GM23338 (cell line): ENCODE measurements at regions not wholly inside any gene's neighbourhood (a gene's known extent, or its start where the extent isn't known, plus 50 kb on each side); places are given as distances from the start of the nearest gene placed in this dataset.

Source experiments
- ATAC-seq: fragments of 200-7000 bp; cut with Tn5 transposase; 3 replicates; pipeline ENCODE4 v1.9.1; 2020
- DNase-seq: peaks from one replicate; pipeline ENCODE4 v3.0.0-alpha.2; 2015; ENCODE audit warnings: low spot score
- H2AFZ ChIP-seq: fragments of 200-600 bp; sonication (generic); 2 replicates; pipeline ENCODE4 v1.8.0; 2016; ENCODE audit warnings: antibody characterized with exemption, mild to moderate bottlenecking, moderate library complexity
- H3F3A ChIP-seq: fragments of 200-600 bp; sonication (generic); replicated peaks from 2 replicates; pipeline ENCODE4 v1.8.0; 2017; ENCODE audit warnings: antibody characterized with exemption, mixed run types, low read depth
- H3K27ac ChIP-seq: fragments of 200-600 bp; sonication (generic); 2 replicates; pipeline ENCODE4 v1.6.1; 2016; ENCODE audit warnings: low read depth
- H3K27me3 ChIP-seq: fragments of 200-600 bp; sonication (generic); 2 replicates; pipeline ENCODE4 v1.8.0; 2016; ENCODE audit warnings: mild to moderate bottlenecking, mixed run types, moderate library complexity; ENCODE audit not compliant: insufficient read depth
- H3K36me3 ChIP-seq: fragments of 200-600 bp; sonication (generic); 2 replicates; pipeline ENCODE4 v1.8.0; 2016; ENCODE audit warnings: mild to moderate bottlenecking; ENCODE audit not compliant: insufficient read depth
- H3K4me1 ChIP-seq: fragments of 200-600 bp; sonication (generic); 2 replicates; pipeline ENCODE4 v1.8.0; 2016; ENCODE audit warnings: mild to moderate bottlenecking, moderate library complexity; ENCODE audit not compliant: insufficient read depth
- H3K4me2 ChIP-seq: fragments of 200-600 bp; sonication (generic); 2 replicates; pipeline ENCODE4 v1.7.1; 2017; ENCODE audit warnings: mixed run types
- H3K4me3 ChIP-seq: fragments of 200-600 bp; sonication (generic); 2 replicates; pipeline ENCODE4 v1.6.1; 2016; ENCODE audit warnings: mixed run types
- H3K79me2 ChIP-seq: fragments of 200-600 bp; sonication (generic); replicated peaks from 2 replicates; pipeline ENCODE4 v1.8.0; 2017; ENCODE audit warnings: mild to moderate bottlenecking; ENCODE audit not compliant: insufficient read depth
- H3K9me2 ChIP-seq: fragments of 200-600 bp; sonication (generic); 2 replicates; pipeline ENCODE4 v1.8.0; 2017; ENCODE audit not compliant: insufficient read depth
- H4K20me1 ChIP-seq: fragments of 200-600 bp; sonication (generic); replicated peaks from 2 replicates; pipeline ENCODE4 v1.8.0; 2017; ENCODE audit warnings: mild to moderate bottlenecking; ENCODE audit not compliant: insufficient read depth
- H3K27ac Mint-ChIP-seq: 2 replicates; pipeline ENCODE4 v1.8.0; 2020; ENCODE audit warnings: inconsistent platforms, mild to moderate bottlenecking, moderate library complexity, mixed read lengths
- H3K27me3 Mint-ChIP-seq: 3 replicates; pipeline ENCODE4 v1.8.0; 2022; ENCODE audit warnings: low read depth, mild to moderate bottlenecking, moderate library complexity, mixed read lengths, inconsistent platforms; ENCODE audit not compliant: insufficient read depth, poor library complexity
- H3K36me3 Mint-ChIP-seq: 3 replicates; pipeline ENCODE4 v1.8.0; 2021; ENCODE audit warnings: low read depth, mild to moderate bottlenecking, inconsistent platforms, moderate library complexity, mixed read lengths
- H3K4me1 Mint-ChIP-seq: 3 replicates; pipeline ENCODE4 v1.8.0; 2020; ENCODE audit warnings: mild to moderate bottlenecking, inconsistent platforms, mixed read lengths
- H3K4me3 Mint-ChIP-seq: 3 replicates; pipeline ENCODE4 v1.8.0; 2021; ENCODE audit warnings: moderate library complexity, mild to moderate bottlenecking, inconsistent platforms, mixed read lengths
- H3K9me3 Mint-ChIP-seq: 3 replicates; pipeline ENCODE4 v1.8.0; 2020; ENCODE audit warnings: moderate library complexity, mild to moderate bottlenecking, inconsistent platforms, mixed read lengths
- CREB1 ChIP-seq: fragments of 250-450 bp; sonication (Bioruptor Pico); IDR thresholded peaks from 2 replicates; pipeline ENCODE4 v1.5.0; 2020; ENCODE audit warnings: low read depth, mild to moderate bottlenecking, moderate library complexity
- CTCF ChIP-seq, 2 experiments: fragments of 200-600 bp in 1 of 2; sonication (generic) in 1 of 2; conservative IDR thresholded peaks; 2 replicates each; pipeline versions ENCODE4 v1.5.1 to v1.6.1; 2016 to 2017; ENCODE audit warnings: antibody characterized with exemption in 2 of 2, low read depth in 2 of 2, mild to moderate bottlenecking in 2 of 2, moderate library complexity in 1 of 2
- EZH2 ChIP-seq: fragments of 200-600 bp; sonication (generic); IDR thresholded peaks from one replicate; pipeline ENCODE4 v1.8.0; 2017; ENCODE audit warnings: antibody characterized with exemption, mild to moderate bottlenecking, low read depth; ENCODE audit not compliant: unreplicated experiment
- EZH2phosphoT487 ChIP-seq: fragments of 200-600 bp; sonication (generic); IDR thresholded peaks from one replicate; pipeline ENCODE4 v1.8.1; 2018; ENCODE audit warnings: antibody characterized with exemption; ENCODE audit not compliant: unreplicated experiment
- JUNB ChIP-seq: IDR thresholded peaks from one replicate; pipeline ENCODE4 v1.6.1; 2016; ENCODE audit warnings: antibody characterized with exemption; ENCODE audit not compliant: unreplicated experiment
- NANOG ChIP-seq: IDR thresholded peaks from 2 replicates; pipeline ENCODE4 v1.6.1; 2016; ENCODE audit warnings: antibody characterized with exemption, borderline replicate concordance
- POLR2AphosphoS5 ChIP-seq: IDR thresholded peaks from 2 replicates; pipeline ENCODE4 v1.6.1; 2016; ENCODE audit warnings: antibody characterized with exemption, low read depth
- REST ChIP-seq: IDR thresholded peaks from one replicate; pipeline ENCODE4 v1.6.1; 2018; ENCODE audit warnings: antibody characterized with exemption; ENCODE audit not compliant: unreplicated experiment
- STAT1 ChIP-seq: IDR thresholded peaks from one replicate; pipeline ENCODE4 v1.6.1; 2016; ENCODE audit warnings: antibody characterized with exemption; ENCODE audit not compliant: unreplicated experiment
- ZNF114 ChIP-seq: fragments of 250-450 bp; sonication (Bioruptor Pico); IDR thresholded peaks from 2 replicates; pipeline ENCODE4 v1.5.0; 2020; ENCODE audit warnings: mild to moderate bottlenecking, moderate library complexity
- ZNF331 ChIP-seq: fragments of 250-450 bp; sonication (Bioruptor Pico); IDR thresholded peaks from 2 replicates; pipeline ENCODE4 v1.5.0; 2020; ENCODE audit warnings: low read depth, mild to moderate bottlenecking, moderate library complexity
- TF ChIP-seq, protein P1 (sequence below): IDR thresholded peaks from 2 replicates; pipeline ENCODE4 v1.6.1; 2016; ENCODE audit warnings: antibody characterized with exemption

GRCh38 chr3:151971814-151972579, 98.6 kb downstream of the SUCNR1 start:
- Histone ChIP-seq H2AFZ (no peak overlapping the region), H3K4me1 (no peaks in the 10 kb centered on the region), H3K4me3 (no peak overlapping the region), H3K27ac (no peak overlapping the region), H3K9me2 (no peaks in the 10 kb centered on the region; the same call in 1 of the 2 replicates), H3K79me2 (no peaks in the 10 kb centered on the region), H3K36me3 (no peaks in the 10 kb centered on the region), H3K4me2 (no peak overlapping the region), H4K20me1 (no peaks in the 10 kb centered on the region), H3F3A (no peaks in the 10 kb centered on the region), H3K27me3 (no peaks in the 10 kb centered on the region)
- no peak overlapping the region for H3K27ac Mint-ChIP-seq
- H3K4me1 Mint-ChIP-seq, result peaks cover 12% of the 10 kb centered on the region; the same call in 2 of the 3 replicates
- TF ChIP-seq JUNB (no peak), EZH2phosphoT487 (no peak), EZH2 (no peak), CREB1 (CRISPR knock-in tag) (no peak), ZNF114 (CRISPR knock-in tag) (no peak), STAT1 (no peak), REST (no peak), ZNF331 (CRISPR knock-in tag) (no peak), POLR2AphosphoS5 (no peak), NANOG (no peak), CTCF (conservative IDR thresholded peaks at IDR 0.05; ENCODE audit: low read depth in 2 of 2) (no peak)
- TF ChIP-seq, protein P1, sequence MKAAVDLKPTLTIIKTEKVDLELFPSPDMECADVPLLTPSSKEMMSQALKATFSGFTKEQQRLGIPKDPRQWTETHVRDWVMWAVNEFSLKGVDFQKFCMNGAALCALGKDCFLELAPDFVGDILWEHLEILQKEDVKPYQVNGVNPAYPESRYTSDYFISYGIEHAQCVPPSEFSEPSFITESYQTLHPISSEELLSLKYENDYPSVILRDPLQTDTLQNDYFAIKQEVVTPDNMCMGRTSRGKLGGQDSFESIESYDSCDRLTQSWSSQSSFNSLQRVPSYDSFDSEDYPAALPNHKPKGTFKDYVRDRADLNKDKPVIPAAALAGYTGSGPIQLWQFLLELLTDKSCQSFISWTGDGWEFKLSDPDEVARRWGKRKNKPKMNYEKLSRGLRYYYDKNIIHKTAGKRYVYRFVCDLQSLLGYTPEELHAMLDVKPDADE, result no peak
- ATAC-seq (no peak), DNase-seq (peak; percentile 5)
- H3K9me3 Mint-ChIP-seq, result 0 out of 3 replicates have a peak, but pooled peaks cover 6% of the 10 kb centered on the region
- H3K27me3 Mint-ChIP-seq, result no peaks in the 10 kb centered on the region
- H3K36me3 Mint-ChIP-seq, result no peaks in the 10 kb centered on the region
- no peak overlapping the region for H3K4me3 Mint-ChIP-seq
